SK-N-SH treated with all-trans-retinoic acid at 6 μM for 48 hours (cell line): ENCODE measurements at regions not wholly inside any gene's neighbourhood (a gene's known extent, or its start where the extent isn't known, plus 50 kb on each side); places are given as distances from the start of the nearest gene placed in this dataset.

Source experiments
- RARB ChIP-seq: fragments of 250-450 bp; sonication (Bioruptor Pico); IDR thresholded peaks from 2 replicates; pipeline ENCODE4 v1.8.0; 2021; ENCODE audit warnings: mild to moderate bottlenecking, moderate library complexity
- TOX ChIP-seq: fragments of 250-450 bp; sonication (Bioruptor Pico); IDR thresholded peaks from 2 replicates; pipeline ENCODE4 v1.8.0; 2021; ENCODE audit warnings: mild to moderate bottlenecking, moderate library complexity, borderline replicate concordance
- ZC3H10 ChIP-seq: fragments of 250-450 bp; sonication (Bioruptor Pico); IDR thresholded peaks from 2 replicates; pipeline ENCODE4 v1.5.1; 2021; ENCODE audit warnings: mild to moderate bottlenecking, moderate library complexity
- ZFP30 ChIP-seq: fragments of 450-650 bp; formaldehyde crosslinking; IDR thresholded peaks from 2 replicates; pipeline ENCODE4 v1.5.0; 2022; ENCODE audit warnings: mild to moderate bottlenecking, moderate library complexity
- ZNF8 ChIP-seq: fragments of 450-650 bp; formaldehyde crosslinking; IDR thresholded peaks from 2 replicates; pipeline ENCODE4 v1.5.0; 2020; ENCODE audit warnings: mild to moderate bottlenecking, moderate library complexity
- TF ChIP-seq, protein P1 (sequence below): fragments of 250-450 bp; sonication (Bioruptor Pico); IDR thresholded peaks from 2 replicates; pipeline ENCODE4 v1.5.0; 2020; ENCODE audit warnings: mild to moderate bottlenecking, moderate library complexity
- TF ChIP-seq, protein P2 (sequence below): fragments of 250-450 bp; sonication (Bioruptor Pico); IDR thresholded peaks from 2 replicates; pipeline ENCODE4 v1.8.0; 2020; ENCODE audit warnings: mild to moderate bottlenecking, moderate library complexity, borderline replicate concordance

DNA sequence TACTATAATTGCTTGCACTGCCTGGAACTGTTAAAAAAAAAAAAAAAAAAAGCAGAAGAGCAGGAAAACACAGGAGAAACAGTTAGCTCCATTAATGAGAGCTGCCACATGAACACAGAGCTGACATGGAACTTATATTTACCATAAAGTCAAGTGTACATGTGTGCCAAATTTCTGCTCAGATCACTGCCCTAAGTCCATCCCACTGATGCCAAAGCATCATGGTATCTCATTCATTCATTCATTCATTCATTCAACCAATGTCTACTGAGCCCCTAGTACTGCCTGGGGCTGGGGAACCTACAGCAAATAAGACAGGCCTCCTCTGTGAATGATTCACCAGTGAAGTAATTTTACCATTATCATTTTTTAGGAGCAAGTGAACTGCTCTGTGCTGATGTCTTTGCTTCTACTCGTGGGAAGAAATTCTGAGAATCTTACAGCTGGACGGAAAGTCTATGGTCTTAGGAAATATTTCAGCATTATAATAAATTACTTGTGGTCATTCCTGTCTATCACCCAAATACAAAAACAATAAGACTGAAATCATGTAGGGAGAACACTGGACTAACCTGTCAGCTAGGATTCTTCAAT is 58.8 kb upstream of the ABLIM1 start:
- TF ChIP-seq, protein P1, sequence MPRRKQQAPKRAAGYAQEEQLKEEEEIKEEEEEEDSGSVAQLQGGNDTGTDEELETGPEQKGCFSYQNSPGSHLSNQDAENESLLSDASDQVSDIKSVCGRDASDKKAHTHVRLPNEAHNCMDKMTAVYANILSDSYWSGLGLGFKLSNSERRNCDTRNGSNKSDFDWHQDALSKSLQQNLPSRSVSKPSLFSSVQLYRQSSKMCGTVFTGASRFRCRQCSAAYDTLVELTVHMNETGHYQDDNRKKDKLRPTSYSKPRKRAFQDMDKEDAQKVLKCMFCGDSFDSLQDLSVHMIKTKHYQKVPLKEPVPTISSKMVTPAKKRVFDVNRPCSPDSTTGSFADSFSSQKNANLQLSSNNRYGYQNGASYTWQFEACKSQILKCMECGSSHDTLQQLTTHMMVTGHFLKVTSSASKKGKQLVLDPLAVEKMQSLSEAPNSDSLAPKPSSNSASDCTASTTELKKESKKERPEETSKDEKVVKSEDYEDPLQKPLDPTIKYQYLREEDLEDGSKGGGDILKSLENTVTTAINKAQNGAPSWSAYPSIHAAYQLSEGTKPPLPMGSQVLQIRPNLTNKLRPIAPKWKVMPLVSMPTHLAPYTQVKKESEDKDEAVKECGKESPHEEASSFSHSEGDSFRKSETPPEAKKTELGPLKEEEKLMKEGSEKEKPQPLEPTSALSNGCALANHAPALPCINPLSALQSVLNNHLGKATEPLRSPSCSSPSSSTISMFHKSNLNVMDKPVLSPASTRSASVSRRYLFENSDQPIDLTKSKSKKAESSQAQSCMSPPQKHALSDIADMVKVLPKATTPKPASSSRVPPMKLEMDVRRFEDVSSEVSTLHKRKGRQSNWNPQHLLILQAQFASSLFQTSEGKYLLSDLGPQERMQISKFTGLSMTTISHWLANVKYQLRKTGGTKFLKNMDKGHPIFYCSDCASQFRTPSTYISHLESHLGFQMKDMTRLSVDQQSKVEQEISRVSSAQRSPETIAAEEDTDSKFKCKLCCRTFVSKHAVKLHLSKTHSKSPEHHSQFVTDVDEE (CRISPR knock-in tag), result no peak
- no peak for TF ChIP-seq TOX (CRISPR knock-in tag)
- TF ChIP-seq ZNF8 (CRISPR knock-in tag), result no peak
- TF ChIP-seq, protein P2, sequence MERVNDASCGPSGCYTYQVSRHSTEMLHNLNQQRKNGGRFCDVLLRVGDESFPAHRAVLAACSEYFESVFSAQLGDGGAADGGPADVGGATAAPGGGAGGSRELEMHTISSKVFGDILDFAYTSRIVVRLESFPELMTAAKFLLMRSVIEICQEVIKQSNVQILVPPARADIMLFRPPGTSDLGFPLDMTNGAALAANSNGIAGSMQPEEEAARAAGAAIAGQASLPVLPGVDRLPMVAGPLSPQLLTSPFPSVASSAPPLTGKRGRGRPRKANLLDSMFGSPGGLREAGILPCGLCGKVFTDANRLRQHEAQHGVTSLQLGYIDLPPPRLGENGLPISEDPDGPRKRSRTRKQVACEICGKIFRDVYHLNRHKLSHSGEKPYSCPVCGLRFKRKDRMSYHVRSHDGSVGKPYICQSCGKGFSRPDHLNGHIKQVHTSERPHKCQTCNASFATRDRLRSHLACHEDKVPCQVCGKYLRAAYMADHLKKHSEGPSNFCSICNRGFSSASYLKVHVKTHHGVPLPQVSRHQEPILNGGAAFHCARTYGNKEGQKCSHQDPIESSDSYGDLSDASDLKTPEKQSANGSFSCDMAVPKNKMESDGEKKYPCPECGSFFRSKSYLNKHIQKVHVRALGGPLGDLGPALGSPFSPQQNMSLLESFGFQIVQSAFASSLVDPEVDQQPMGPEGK, result no peak
- TF ChIP-seq ZC3H10, result no peak
- no peak for TF ChIP-seq RARB (CRISPR knock-in tag)
- TF ChIP-seq ZFP30 (CRISPR knock-in tag), result no peak
